Upper lobe of left lung (tissue), 4 donors: ENCODE measurements at regions not wholly inside any gene's neighbourhood (a gene's known extent, or its start where the extent isn't known, plus 50 kb on each side); places are given as distances from the start of the nearest gene placed in this dataset.

Experiments
- CTCF ChIP-seq, 6 experiments: fragments of 450-650 bp in 4 of 6; fragments of 200-600 bp in 2 of 6; sonication (generic) in 2 of 6; IDR thresholded peaks; one replicate each; pipeline ENCODE4 v1.5.1; 2016 to 2019; ENCODE audit warnings: antibody characterized with exemption in 6 of 6
- POLR2A ChIP-seq, 4 donors: fragments of 450-650 bp; IDR thresholded peaks; one replicate each; pipeline ENCODE4 v1.5.1; 2016 to 2017; ENCODE audit warnings: antibody characterized with exemption in 4 of 4, mild to moderate bottlenecking in 2 of 4
- POLR2AphosphoS5 ChIP-seq, 2 donors: sonication (generic); formaldehyde crosslinking; IDR thresholded peaks; one replicate each; pipeline ENCODE4 v1.5.1; 2017; ENCODE audit warnings: antibody characterized with exemption in 2 of 2

DNA sequence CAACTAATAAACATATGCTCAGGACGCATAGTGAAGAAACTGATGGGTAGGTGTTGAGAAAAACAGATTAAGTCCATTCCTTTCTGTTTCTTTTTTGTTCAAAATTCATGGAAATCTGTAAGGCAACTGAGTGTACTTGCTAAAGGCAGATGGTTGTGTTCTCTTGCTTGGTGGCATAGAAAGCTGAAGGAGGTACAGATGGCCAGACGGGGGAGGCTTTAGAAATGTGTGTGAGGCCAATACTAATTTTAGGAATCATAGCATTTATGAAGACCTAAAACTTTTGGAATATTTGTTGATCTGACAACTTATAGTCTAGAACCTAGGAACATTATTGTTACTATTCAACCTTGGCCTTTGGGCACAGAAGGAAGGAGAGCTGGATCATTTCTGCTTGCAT lies 56.8 kb upstream of the EMCN start:
- no peak for TF ChIP-seq CTCF (IDR thresholded peaks at IDR 0.05)
- TF ChIP-seq POLR2AphosphoS5 (IDR thresholded peaks at IDR 0.05): no peak
- TF ChIP-seq POLR2A (IDR thresholded peaks at IDR 0.05): no peak
